Smooth muscle cell (in vitro differentiated cells): ENCODE measurements at regions not wholly inside any gene's neighbourhood (a gene's known extent, or its start where the extent isn't known, plus 50 kb on each side); places are given as distances from the start of the nearest gene placed in this dataset.

Experiments used
- DNase-seq: peaks from one replicate; lab custom pipeline; 2025; ENCODE audit not compliant: unreplicated experiment; lab: John Stamatoyannopoulos, UW
- H2AFZ ChIP-seq: fragments of 200-600 bp; sonication (generic); 2 replicates; pipeline ENCODE4 v1.6.0; 2016; ENCODE audit warnings: antibody characterized with exemption, low read depth, mild to moderate bottlenecking
- H3F3A ChIP-seq: fragments of 200-600 bp; sonication (generic); 2 replicates; pipeline ENCODE4 v1.6.0; 2017; ENCODE audit warnings: antibody characterized with exemption, low read depth
- H3K27ac ChIP-seq: fragments of 200-600 bp; sonication (generic); 2 replicates; pipeline ENCODE4 v1.5.1; 2016; ENCODE audit warnings: low read depth, mild to moderate bottlenecking
- H3K27me3 ChIP-seq: fragments of 200-600 bp; sonication (generic); 2 replicates; pipeline ENCODE4 v1.6.1; 2016; ENCODE audit warnings: low read depth, mild to moderate bottlenecking
- H3K36me3 ChIP-seq: fragments of 200-600 bp; sonication (generic); 2 replicates; pipeline ENCODE4 v1.5.1; 2016; ENCODE audit warnings: low read depth
- H3K4me1 ChIP-seq: fragments of 200-600 bp; sonication (generic); 2 replicates; pipeline ENCODE4 v1.5.1; 2016; ENCODE audit warnings: low read depth
- H3K4me2 ChIP-seq: fragments of 200-600 bp; sonication (generic); 2 replicates; pipeline ENCODE4 v1.6.0; 2016; ENCODE audit warnings: mild to moderate bottlenecking
- H3K4me3 ChIP-seq: fragments of 200-600 bp; sonication (generic); 2 replicates; pipeline ENCODE4 v1.5.1; 2016; ENCODE audit warnings: mild to moderate bottlenecking
- H3K79me2 ChIP-seq: fragments of 200-600 bp; sonication (generic); 2 replicates; pipeline ENCODE4 v1.6.0; 2016; ENCODE audit warnings: low read depth, mild to moderate bottlenecking
- H3K9ac ChIP-seq: fragments of 200-600 bp; sonication (generic); 2 replicates; pipeline ENCODE4 v1.6.0; 2016; ENCODE audit warnings: low read depth
- H3K9me3 ChIP-seq: fragments of 200-600 bp; sonication (generic); replicated peaks from 2 replicates; pipeline ENCODE4 v1.5.1; 2016; ENCODE audit warnings: low read depth
- H4K20me1 ChIP-seq: fragments of 200-600 bp; sonication (generic); 2 replicates; pipeline ENCODE4 v1.6.0; 2016; ENCODE audit warnings: low read depth
- CTCF ChIP-seq: fragments of 200-600 bp; sonication (generic); IDR thresholded peaks from 2 replicates; pipeline ENCODE4 v1.5.1; 2017; ENCODE audit warnings: borderline replicate concordance, mild to moderate bottlenecking, antibody characterized with exemption; ENCODE audit not compliant: insufficient read depth, poor library complexity, severe bottlenecking
- WGBS: methylation state at CpG from one replicate; pipeline ENCODE4 v1.1.7; 2016; ENCODE audit warnings: low lambda C conversion rate; 5-methylcytosine and 5-hydroxymethylcytosine counted together

GRCh38 chr12:76208129-76208528 lies 123.6 kb upstream of the NAP1L1 start:
- Histone ChIP-seq H2AFZ (no peak overlapping the region), H3K27ac (no peak overlapping the region), H3K4me2 (no peak overlapping the region), H3K79me2 (no peaks in the 10 kb centered on the region), H3K36me3 (no peaks in the 10 kb centered on the region), H4K20me1 (no peaks in the 10 kb centered on the region), H3K27me3 (no peaks in the 10 kb centered on the region), H3K9ac (no peak overlapping the region), H3K4me3 (no peak overlapping the region), H3F3A (no peaks in the 10 kb centered on the region), H3K4me1 (no peaks in the 10 kb centered on the region), H3K9me3 (no peaks in the 10 kb centered on the region)
- no peak for DNase-seq
- no peak for TF ChIP-seq CTCF

GRCh38 chr12:76206677-76207072 lies 122.2 kb upstream of the NAP1L1 start:
- H3K79me2 ChIP-seq: no peaks in the 10 kb centered on the region
- H3K27ac ChIP-seq: no peak overlapping the region
- no peak overlapping the region for H2AFZ ChIP-seq
- no peak for DNase-seq
- H3K4me3 ChIP-seq: no peak overlapping the region
- 93% methylated on average over 5 of the region's 5 CpGs for WGBS
- no peaks in the 10 kb centered on the region for H4K20me1 ChIP-seq
- H3K4me2 ChIP-seq: no peak overlapping the region
- no peaks in the 10 kb centered on the region for H3K9me3 ChIP-seq
- H3K9ac ChIP-seq: no peak overlapping the region
- H3K36me3 ChIP-seq: no peaks in the 10 kb centered on the region
- H3F3A ChIP-seq: no peaks in the 10 kb centered on the region
- no peaks in the 10 kb centered on the region for H3K4me1 ChIP-seq
- H3K27me3 ChIP-seq: no peaks in the 10 kb centered on the region
- no peak for TF ChIP-seq CTCF

- no peaks in the 10 kb centered on the region for H3F3A ChIP-seq
- 66% methylated on average over 1 of the region's 1 CpG for WGBS
- H3K4me3 ChIP-seq: no peak overlapping the region
- no peak overlapping the region for H3K9ac ChIP-seq
- H3K36me3 ChIP-seq: no peaks in the 10 kb centered on the region
- no peaks in the 10 kb centered on the region for H3K79me2 ChIP-seq
- H2AFZ ChIP-seq: no peak overlapping the region
- H3K27ac ChIP-seq: no peak overlapping the region
- H3K4me2 ChIP-seq: no peak overlapping the region
- H3K27me3 ChIP-seq: no peaks in the 10 kb centered on the region
- no peaks in the 10 kb centered on the region for H3K4me1 ChIP-seq
- no peak for TF ChIP-seq CTCF
- no peak for DNase-seq
- H4K20me1 ChIP-seq: no peaks in the 10 kb centered on the region
- H3K9me3 ChIP-seq: no peaks in the 10 kb centered on the region
These were observed 121.7 kb upstream of the NAP1L1 start for GRCh38 chr12:76206039-76206676.

- Histone ChIP-seq H3F3A (no peaks in the 10 kb centered on the region), H3K36me3 (no peaks in the 10 kb centered on the region), H3K9ac (no peak overlapping the region), H3K4me3 (no peak overlapping the region), H3K79me2 (no peaks in the 10 kb centered on the region), H3K9me3 (no peaks in the 10 kb centered on the region), H3K27ac (no peak overlapping the region), H3K4me2 (no peak overlapping the region), H3K4me1 (no peaks in the 10 kb centered on the region), H4K20me1 (no peaks in the 10 kb centered on the region), H3K27me3 (no peaks in the 10 kb centered on the region), H2AFZ (no peak overlapping the region)
- no peak for TF ChIP-seq CTCF
- no peak for DNase-seq
These were observed 118.1 kb upstream of the NAP1L1 start for GRCh38 chr12:76202621-76203020.
